Tongue (tissue), 1 donor: ENCODE measurements at regions not wholly inside any gene's neighbourhood (a gene's known extent, or its start where the extent isn't known, plus 50 kb on each side); places are given as distances from the start of the nearest gene placed in this dataset.
"Not testable (repeated sequence)": the region's sequence is repeated elsewhere in the genome, so short reads cannot be mapped to it uniquely, and the experiment has no call there.

Experiments
- DNase-seq: peaks from one replicate; pipeline ENCODE4 v3.0.0-alpha.2; 2015

- DNase-seq, result no peak
Observed at GRCh38 chr5:104178066-104178465, 615.5 kb upstream of the NUDT12 start.

GRCh38 chr5:104177651-104178050 is 615.1 kb upstream of the NUDT12 start:
- DNase-seq, result no peak

GRCh38 chr5:104172976-104173375 is 610.4 kb upstream of the NUDT12 start:
- no peak for DNase-seq

GRCh38 chr5:104171958-104172690 is 609.5 kb upstream of the NUDT12 start:
- DNase-seq, result no peak

- no peak for DNase-seq
Observed at GRCh38 chr5:104170926-104171325, 608.3 kb upstream of the NUDT12 start.

GRCh38 chr5:104146652-104147051 is 584.1 kb upstream of the NUDT12 start:
- DNase-seq, result no peak

GRCh38 chr5:104139840-104140239 is 577.3 kb upstream of the NUDT12 start:
- no peak for DNase-seq

- DNase-seq, result no peak
Observed at GRCh38 chr5:104130320-104130719, 567.7 kb upstream of the NUDT12 start.

- DNase-seq, result no peak
Observed at GRCh38 chr5:104128348-104128747, 565.8 kb upstream of the NUDT12 start.

GRCh38 chr5:104126980-104127379 is 564.4 kb upstream of the NUDT12 start:
- no peak for DNase-seq

- no peak for DNase-seq
Observed at GRCh38 chr5:104119529-104119928, 556.9 kb upstream of the NUDT12 start.

- DNase-seq, result no peak
Observed at GRCh38 chr5:104111632-104112031, 549.0 kb upstream of the NUDT12 start.

- no peak for DNase-seq
Observed at GRCh38 chr5:104096451-104096850, 533.9 kb upstream of the NUDT12 start.

GRCh38 chr5:104095527-104095926 is 532.9 kb upstream of the NUDT12 start:
- DNase-seq, result no peak

- DNase-seq, result no peak
Observed at GRCh38 chr5:104088876-104089778, 526.5 kb upstream of the NUDT12 start.

- DNase-seq, result no peak
Observed at GRCh38 chr5:104084896-104085295, 522.3 kb upstream of the NUDT12 start.

- DNase-seq, result no peak
Observed at GRCh38 chr5:104082754-104083153, 520.2 kb upstream of the NUDT12 start.

- no peak for DNase-seq
Observed at GRCh38 chr5:104081232-104081631, 518.6 kb upstream of the NUDT12 start.

GRCh38 chr5:104080646-104081175 is 518.1 kb upstream of the NUDT12 start:
- DNase-seq, result no peak

- DNase-seq, result not testable (repeated sequence)
Observed at GRCh38 chr5:104079861-104080645, 517.5 kb upstream of the NUDT12 start.

GRCh38 chr5:104071887-104072286 is 509.3 kb upstream of the NUDT12 start:
- DNase-seq, result no peak

GRCh38 chr5:104062621-104063377 is 500.2 kb upstream of the NUDT12 start:
- no peak for DNase-seq
